Nucleus accumbens (tissue), 56 donors: ENCODE measurements at regions not wholly inside any gene's neighbourhood (a gene's known extent, or its start where the extent isn't known, plus 50 kb on each side); places are given as distances from the start of the nearest gene placed in this dataset.

Source experiments
- DNase-seq, 56 donors: peaks; one replicate each; lab custom pipeline; 2025; lab: John Stamatoyannopoulos, UW

DNA sequence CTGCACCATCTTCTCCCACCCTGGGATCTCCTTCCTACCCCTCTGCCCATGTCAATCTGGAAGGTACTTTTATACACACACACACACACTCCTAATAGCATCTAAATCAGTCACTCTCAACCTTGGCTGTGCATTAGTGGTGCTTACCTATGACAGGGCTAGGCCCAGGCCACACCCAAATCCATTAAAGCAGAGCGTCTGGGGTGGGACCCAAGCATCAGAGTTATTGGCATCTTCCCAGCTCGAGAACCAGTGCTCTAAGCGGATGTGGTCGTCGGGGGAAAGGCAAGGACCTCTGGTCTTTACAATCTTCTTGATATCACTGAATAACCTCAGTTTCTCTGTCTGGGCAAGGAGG, 194.6 kb downstream of the TRIM29 start:
- no peak for DNase-seq

DNA sequence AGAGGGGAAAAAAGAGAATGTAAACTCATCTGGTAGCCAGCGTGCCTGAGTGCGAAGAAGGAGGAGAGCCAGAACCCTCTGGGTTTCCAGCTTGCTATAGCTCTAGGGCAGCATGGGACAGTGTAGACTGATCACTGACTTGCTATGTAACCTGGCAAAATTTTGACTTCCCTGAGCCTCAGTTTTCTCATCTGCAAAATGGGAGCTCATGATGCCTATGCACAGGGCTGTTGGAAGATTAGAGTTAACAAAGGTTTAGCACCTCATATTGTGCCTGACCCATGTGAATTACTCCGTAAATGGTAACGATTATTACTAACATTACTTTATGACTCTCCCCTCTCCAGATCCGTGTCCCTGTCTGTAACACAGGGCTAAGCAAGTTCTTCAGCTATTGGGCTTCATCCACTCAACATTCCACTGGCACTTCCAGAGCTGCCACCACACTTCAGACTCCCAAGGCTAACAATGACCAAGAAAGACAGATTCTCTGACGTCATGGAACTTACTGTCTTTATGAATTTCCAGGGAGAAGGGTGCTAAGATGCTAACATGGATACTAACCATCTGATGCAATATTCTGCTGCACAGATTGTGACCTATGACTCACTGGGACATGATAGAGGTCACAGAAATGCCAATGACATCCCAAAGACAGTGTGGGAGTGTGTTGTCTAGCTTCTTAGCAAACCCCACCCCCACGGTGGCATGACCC, 195.2 kb downstream of the TRIM29 start:
- no peak for DNase-seq

DNA sequence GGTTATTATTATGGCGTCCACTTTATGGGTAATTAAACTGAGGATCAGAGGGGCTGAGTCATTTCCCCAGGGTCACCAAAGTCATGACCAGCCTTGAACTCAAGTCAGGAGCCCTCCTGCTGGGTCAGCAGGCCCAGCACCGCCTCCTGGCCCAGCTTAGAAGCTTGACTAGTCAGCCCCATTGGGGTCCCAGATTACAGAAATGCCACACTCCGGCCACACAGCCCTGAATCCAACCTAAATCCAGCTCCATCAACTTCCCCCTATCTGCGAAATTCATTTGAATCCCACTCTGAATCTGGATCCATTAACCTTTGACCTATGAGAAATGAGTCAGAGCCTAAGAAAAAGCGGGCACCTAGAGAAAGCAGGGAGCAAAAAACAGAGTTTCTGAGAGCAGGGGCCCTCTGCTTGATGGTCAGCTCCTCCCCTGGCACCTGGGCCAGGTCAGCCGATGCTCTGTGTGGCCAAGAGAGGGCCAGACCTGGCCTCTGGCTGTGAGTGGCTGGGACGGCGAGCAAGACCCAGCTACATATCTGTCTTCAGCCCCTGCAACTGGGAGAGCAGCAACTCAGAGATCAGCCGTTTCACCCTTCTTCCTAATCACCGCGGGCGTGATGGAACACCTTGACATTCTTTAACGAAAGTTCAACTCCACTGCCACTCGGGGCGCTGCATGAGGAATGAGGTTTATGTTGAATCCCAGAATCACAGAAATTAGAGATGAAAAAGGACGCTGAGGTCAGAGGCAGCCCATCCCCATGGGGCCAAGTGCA, 196.1 kb downstream of the TRIM29 start:
- no peak for DNase-seq

DNA sequence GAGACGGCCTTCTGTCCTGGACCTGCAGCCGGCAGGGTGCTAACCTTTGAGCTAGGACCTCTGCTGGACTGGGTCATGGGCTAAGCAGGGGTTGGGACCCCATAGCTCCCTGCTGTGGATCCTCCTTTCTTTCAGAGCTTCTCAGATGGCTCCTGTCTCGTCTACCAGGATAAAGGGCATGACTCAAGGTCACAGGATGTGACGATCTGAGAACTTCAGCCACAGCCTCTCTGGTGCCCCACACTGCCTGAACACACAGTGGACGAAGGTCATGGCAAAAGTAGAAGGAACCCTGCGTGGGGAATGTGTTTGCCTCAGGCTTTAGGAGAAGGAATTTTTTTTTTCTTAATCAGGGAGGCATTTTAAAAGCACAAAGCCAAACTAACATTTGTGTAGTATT, 196.7 kb downstream of the TRIM29 start:
- DNase-seq = no peak

DNA sequence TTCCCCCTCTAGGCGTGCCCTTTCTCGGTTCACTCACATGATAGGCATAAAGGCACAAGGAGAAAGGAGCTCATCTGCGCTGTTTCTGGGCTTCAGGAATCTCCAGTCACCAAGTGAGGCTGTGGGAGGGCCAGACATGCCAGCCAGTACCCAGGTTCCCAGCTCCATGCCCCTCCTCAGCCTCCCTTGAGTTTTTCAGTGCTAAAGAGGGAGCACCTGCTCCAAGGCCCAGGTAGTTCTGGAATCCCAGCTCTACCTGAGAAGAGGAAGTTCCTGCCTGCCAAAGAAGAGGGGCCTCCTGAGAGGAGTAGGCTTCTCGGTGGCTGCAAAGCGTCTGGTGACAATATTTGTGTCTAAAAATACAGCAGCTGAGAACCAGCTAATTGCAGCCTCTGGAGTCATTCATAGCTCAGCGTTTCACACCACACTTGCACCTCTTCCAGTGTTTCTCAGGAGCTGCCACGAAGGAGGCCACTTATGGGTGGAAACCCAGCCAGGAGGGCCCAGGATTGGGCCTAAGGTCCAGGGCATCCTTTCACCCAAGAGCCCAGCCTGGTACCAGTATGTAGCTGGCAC, 197.4 kb downstream of the TRIM29 start:
- DNase-seq = no peak

DNA sequence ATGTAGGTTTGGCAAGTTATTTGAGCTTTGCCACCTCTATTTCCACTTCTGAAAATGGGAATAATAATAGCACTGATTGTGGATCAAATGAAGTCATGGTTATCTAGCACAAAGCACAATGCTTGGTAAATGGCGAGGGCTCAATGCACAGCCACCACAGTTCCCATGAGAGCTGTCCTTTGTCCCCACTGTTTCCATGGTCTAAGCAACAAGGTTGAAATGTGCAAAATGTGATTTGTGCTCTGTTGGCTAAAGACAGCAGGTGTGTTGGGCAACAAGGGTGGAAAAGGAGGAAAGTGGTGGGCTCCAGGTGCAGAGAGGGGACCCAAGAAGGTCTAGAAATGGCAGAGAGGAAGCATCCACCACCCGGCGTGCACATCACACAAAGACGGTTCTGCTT, 200.5 kb downstream of the TRIM29 start:
- peak in 20 of 56 donors; percentile 7 to 59 (median 38) for DNase-seq

DNA sequence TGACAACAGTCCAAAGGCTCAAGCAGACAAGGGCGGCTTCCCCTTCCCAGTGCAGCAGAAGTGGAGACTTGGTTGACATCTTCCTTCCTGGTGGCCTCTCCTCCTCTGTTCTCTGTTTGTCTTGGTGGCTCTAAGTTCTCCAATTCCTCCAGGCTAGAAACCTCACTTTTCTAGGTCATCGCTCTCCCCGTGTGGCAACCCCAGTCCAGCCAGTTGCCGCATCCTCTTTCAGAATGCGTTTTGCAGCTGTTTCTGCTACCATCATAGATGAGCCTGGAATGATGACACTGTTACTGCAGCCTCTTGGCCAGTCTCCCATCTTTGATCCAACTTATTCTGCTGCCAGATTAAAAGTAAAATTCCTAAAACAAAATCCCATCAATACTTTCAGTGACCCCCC, 201.5 kb downstream of the TRIM29 start:
- peak in 1 of 56 donors; percentile 11 for DNase-seq

DNA sequence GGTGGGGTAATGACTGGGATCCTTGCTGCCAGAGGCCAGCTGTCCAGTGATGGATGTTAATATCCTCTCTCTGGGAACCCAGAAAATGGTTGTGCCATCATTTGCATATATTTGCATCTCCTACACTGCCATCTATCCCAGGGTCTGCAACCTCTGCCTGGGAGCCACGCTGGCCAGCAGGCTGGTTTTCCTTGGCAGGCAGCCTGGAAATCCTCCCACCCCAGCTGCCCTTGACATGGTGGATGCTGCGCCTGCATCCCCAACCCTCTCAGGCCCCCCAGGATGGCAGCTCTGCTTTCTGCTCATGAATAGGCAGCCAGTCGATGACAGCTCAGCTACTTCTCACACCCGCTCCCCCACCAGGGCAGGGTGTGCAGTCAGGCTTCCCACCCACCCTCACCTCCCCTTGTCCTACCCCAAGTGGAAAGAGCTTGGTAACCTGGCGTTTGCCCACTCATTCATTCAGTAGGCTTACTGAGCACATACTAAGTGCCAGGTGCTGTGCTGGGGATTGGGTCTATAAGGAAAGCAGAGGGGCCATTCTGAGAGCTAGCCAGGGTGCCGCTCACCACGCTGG, 202.5 kb downstream of the TRIM29 start:
- DNase-seq = peak in 37 of 56 donors; percentile 5 to 62 (median 32)

DNA sequence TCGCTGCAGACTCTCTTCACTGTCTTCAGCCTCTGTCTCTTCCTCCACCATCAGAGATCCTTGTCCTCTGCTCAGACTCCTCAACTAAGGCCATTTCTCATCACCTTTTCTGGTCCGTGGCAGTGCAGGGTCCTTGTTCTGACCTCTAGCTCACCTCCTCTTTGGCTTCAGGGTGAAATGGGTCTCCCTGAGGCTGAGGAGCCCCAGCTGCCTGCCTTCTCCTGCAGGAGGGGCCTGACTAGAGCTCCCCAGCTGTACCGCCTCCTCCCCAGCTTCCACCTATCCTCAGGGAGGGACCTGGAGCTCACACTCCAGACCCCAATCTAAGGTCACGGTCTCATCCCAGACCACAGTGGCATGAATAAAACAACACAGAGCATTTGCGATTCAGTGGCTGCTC, 203.0 kb downstream of the TRIM29 start:
- DNase-seq = no peak

DNA sequence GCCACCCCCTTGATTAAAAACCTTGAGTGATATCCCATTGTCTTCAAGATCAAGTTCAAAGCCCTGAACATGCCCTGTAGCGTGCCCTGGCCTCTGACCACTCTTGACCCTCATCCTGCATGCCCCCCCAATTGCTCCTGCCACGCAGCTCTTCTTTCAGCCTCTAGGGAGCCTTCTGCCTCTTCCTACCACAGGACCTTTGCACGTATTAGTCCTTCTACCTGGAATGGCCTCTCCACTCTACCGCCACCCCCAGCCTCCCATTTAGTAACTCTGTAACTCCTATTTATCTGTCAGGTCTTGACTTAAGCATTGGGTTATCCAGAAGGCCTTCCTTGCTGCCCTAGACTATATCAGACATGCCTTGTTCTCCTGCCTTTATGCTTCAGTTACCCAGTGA, 203.6 kb downstream of the TRIM29 start:
- DNase-seq = no peak

DNA sequence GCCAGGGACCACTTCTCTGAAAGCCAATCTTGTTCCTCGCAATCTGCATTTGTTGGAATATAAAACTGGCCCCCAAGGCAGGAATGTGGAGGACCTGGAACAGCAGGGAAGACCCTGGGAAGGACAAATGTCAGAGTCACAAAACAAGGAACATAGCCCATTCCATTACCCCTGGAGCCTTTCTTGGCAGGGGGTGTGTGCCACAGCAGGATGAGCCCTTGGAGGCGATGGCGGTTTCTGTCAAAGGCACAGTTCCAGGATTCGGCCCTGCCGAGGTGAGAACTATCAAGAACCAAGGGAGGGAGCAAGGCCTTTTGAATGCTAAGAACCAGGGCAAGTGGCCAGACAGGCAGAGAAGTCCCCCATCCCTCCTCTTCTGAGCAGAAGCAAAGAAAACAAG, 204.3 kb downstream of the TRIM29 start:
- DNase-seq = no peak

DNA sequence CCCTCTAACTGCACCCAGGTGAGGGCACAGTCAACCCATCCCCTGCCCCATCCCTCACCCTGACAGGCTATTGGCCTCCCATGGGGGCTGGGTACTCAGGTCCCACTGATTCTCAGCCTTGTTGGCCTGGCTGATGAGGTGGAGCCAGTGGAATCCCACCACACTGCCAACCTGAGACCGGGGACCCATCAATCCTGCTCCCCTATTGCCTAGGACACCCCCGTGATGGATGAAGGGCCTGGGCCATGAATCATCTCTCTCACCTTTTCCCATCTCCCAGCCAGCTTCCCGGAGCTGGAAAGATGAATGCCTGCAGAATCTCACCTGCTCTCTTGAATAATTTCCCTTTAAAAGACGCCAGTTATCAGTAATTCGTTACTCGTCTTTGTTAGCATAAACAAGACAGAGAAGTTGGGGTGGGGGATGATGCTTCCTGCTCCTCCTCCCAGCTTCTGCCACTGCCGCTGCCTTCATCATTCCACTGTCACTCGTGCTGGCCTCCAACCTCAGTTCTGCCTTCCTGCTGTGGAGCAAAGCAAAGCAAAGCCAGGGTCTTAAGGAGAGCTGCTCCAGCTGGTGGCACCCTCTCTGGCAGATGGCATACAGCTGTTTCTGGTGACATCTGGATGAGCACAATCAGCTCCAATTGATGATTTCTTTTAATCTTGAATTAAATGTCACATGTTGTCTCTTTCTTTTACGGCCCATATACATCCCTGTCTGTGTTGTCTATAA, 204.0 kb upstream of the NECTIN1 start:
- DNase-seq = no peak

DNA sequence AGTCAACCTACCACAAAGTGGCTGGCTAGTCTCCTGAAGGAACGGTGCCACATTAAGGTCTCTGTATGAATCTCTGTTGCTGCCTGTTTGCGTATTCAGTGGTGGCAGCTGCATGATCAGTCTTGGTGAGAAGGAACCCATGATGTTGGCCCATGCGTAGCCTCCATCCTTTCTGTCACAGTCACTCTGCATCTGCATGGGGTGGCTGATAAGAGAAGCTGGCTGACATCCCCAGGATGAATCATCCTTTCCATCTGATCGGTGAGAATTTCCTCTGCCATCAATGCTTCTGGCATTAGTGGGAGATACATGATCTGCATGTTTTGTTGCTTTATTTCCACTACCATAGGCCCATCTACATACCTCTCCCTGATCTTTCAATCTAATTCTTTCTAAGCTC, 199.0 kb upstream of the NECTIN1 start:
- DNase-seq = no peak

DNA sequence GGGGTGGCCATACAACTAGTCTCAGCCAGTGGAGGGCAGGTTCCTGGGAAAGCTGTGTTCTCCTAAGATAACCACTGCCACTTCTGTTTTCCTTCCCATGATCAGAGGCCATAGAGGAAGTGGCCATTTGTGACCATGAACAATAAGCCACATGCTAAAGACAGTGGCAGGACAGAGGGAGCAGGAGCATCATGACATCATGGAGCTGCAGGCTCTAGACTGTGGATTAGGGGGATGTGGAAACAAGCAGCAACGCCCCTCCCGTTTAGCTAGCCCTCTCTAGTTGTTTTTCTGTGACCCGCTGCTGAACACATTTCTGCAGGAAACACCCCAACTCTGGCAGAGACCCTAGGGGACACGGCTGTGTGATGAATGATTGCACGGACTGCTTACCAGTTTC, 195.0 kb upstream of the NECTIN1 start:
- no peak for DNase-seq

DNA sequence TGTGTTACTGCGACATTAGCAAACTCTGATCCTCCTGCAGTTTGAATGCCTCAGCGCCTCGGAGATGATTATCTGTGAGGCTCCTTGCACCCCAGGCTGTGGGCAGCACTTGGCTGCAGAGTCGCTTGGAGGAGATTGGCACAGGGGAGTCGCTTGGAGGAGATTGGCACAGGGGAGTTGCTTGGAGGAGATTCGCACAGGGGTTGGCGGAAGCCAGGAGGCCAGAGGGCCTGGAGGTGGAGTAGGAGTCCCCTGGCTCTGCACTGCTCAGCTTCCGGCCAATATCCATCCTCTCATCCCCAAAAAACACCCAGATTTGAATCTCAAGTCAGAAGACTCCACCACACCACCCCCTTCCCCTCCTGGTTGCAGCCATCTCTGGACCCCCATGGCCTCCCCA, 192.6 kb upstream of the NECTIN1 start:
- no peak for DNase-seq

DNA sequence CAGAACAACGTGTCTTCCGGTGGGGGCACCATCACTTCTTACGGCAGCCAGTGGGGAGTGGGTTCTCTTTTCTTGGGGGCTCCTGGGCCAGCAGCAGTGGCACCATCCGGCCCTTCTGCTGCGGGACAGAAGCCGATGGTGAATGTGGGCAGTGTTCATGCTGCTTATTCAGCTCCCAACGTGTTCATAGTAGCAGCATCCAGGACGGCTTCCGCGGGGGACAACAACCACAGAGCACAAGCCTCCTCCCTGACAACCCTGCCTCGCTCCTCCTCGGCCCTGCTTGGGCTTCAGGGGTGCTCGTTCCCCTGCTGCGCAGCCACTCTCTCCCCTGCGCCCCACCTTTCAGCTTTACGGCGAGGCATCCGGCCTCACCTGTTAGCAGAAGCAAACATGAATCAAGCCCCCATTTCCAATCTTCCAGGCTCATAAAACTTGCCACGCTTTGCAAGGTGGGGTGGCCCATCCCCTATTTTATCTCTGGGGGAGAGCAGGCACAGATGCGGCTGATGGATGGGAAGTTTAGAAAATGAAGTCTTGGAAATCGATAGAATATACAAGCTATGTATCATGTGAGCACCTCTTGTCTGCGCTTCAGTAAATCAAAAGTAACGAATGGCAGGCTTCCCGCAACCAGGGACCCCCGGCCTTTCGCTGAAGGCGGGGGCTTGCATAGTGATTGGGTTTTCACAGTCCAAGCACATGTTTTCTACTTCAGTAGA, 191.8 kb upstream of the NECTIN1 start:
- peak in 1 of 56 donors; percentile 18 for DNase-seq

DNA sequence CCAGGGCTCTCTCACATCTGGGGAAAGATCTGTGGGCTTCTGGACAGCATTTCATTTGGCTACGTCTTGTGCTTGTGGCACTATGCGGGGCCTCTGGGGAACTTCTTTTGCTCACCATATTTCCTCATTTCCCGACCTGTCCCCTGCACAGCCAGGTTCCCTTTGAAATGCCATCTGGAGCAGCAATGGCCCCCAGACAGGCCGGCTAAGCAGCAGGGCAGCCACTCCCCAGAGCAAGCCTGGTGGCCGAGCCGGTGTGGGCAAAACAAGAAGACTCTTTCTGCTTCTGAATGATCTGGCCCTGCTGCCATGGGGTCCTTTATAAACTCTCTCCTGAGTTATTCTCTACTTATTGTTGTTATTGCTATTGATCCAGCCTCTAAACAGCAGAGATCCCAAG, 190.7 kb upstream of the NECTIN1 start:
- DNase-seq = no peak

DNA sequence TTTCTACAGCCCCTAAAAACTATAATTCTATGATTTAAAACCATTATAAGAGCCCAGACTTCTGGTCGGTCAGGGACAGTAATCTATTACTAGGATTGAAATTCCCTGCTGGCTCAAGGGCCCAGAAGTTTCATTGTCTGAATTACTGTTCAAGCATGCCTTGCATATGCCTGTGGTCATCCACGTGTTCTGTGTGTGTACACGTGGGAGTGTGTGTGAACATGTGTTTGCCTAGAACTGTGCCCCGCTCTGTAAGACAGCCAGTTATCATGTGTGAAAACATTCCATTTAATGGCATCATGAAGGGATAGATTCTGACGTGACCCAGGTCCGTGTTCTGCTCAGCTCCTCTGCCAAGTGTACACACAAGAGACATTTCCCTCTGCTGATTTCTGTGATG, 189.3 kb upstream of the NECTIN1 start:
- no peak for DNase-seq

DNA sequence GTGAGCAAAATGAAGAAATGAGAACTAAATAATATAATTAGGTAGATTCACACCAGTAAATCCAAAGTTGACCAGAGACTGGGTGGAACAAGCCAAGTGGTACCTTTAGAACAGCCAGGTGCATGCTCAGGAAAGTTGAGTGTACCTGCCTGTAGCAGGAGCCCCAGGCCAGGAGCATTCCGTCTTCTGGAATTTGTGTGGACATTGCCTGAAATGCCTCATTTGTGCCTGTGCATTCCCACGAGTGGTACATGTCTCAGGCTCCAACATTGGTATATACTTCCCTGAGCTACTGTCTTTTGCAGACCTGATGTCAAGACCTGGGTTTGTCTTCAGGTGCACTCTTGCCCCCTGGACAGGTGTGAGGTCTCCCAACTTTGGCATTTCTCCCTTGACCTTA, 187.6 kb upstream of the NECTIN1 start:
- no peak for DNase-seq

DNA sequence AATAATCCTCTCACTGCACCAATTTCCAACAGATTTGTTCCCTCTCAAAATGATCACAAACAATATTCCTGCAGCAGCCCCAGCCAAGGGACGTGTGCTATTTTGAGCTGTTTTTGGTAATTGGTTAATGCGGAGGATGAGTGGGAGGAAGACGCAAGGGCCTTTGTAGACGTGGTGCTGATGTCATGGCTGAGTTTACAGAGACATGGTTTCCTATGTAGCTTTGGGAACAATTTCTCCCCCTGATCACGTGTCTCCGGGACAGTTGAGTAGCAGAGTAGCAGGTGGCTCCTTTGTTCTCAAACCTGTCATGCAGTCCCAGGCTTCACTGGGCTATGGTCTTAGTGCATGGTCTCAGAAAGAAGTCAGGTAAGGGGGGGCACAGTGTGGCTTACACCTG, 183.2 kb upstream of the NECTIN1 start:
- DNase-seq = peak in 1 of 56 donors; percentile 18
